Non-pigmented ciliary epithelial cell (primary cell): ENCODE measurements at regions not wholly inside any gene's neighbourhood (a gene's known extent, or its start where the extent isn't known, plus 50 kb on each side); places are given as distances from the start of the nearest gene placed in this dataset.
A peak's percentile ranks its signal among the peaks of the same experiment; 100 is the strongest.
"Not testable (repeated sequence)": the region's sequence is repeated elsewhere in the genome, so short reads cannot be mapped to it uniquely, and the experiment has no call there.

Experiments used
- DNase-seq: peaks from one replicate; pipeline ENCODE4 v3.0.0-alpha.2; 2010; ENCODE audit warnings: low read depth

DNA sequence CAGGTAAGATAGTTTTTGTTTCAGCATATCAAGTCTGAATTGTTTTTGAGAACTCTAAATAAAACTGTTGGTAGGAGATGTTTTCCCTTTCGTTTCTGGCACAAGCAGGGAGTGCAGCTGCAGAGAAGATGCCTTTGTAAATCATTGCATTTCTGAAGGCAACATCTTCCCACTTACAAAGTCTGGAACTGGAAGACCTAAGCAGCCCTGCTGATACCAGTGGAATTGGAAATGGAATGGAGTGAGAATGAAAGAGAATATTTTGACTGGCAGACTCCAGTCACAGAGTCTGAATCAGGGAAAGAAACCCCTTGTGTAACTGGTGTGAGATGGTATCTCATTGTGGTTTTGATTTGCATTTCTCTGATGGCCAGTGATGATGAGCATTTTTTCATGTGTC is 815.6 kb downstream of the LTN1 start:
- DNase-seq: no peak

DNA sequence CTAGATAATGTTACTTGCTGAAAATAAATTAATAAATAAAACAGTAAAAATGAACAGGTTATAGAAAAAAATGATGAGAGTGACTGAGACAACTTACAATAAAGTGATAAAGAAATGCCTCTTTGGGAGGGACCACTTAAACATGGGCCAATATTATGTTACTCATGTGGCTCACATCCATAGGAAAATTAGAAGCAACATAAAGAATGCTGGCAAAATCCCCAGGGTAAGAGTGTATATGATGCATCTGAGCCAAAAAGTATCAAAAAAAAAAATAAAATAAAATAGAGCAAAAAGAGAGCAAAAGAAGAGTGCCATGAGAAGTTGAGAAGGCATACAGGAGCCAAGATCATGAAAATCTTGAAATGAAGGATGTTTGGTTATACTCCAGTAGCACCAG is 818.0 kb downstream of the LTN1 start:
- DNase-seq: no peak

GRCh38 chr21:28174006-28174405 is 818.7 kb downstream of the LTN1 start:
- DNase-seq: no peak

DNA sequence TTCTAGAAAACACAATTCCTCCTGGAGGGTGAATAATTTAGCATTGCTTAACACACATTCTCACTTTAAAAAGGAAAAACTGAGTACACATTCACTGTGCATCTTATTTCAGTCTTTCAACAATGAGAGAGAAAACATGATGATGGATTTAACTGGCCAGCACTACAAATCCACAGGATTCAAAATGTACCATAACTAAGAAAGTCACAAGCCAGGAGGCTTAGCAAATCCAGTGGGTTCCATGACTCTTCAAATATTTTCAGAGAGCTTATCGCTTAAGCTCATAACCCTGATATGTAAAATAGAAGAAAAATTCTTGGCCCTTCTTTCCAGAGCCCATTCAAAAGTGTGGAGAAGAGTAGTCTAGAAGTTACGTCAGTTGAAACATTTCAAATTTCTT is 820.3 kb downstream of the LTN1 start:
- no peak for DNase-seq

GRCh38 chr21:28167366-28167765 is 825.3 kb downstream of the LTN1 start:
- no peak for DNase-seq

- not testable (repeated sequence) for DNase-seq
These were observed 828.2 kb downstream of the LTN1 start for GRCh38 chr21:28164519-28164918.

DNA sequence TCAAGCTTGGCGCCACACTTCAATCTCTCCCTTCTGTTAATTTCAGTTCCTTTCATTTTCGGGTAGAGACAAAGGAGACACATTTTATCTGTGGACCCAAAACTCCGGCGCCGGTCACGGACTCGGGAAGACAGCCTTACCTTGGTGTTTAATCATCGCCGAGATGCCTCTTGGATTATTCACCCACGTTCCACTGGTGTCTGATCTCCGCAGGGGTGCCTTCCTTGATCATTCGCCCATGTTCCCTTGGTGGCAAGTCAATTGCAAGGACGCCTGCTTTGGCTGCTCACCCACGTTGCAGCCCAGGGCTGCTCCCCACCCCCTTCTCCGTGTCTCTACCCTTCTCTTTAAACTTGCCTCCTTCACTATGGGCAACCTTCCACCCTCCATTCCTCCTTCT is 830.6 kb downstream of the LTN1 start:
- not testable (repeated sequence) for DNase-seq

- DNase-seq: no peak
These were observed 832.3 kb downstream of the LTN1 start for GRCh38 chr21:28160378-28160777.

GRCh38 chr21:28159396-28159795 is 833.3 kb downstream of the LTN1 start:
- DNase-seq: no peak

- no peak for DNase-seq
These were observed 836.1 kb downstream of the LTN1 start for GRCh38 chr21:28156590-28156989.

DNA sequence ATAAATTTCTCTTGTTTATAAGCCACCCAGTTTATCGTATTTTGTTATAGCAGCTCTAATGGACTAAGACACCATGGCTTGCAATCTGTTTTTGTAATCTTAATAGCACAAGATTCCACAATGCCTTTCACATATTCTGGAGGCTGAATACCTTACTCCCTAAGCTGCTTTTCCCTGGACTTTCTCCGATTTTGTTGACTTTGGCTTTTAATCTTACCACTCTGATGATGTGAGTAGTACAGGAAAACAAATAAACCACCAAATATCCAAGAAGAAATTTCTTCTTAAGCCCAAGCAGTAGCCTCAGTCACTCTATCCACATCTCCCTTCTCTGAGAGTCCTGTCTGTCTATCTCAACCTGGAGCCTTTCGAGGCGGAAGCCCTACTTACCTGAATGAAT is 838.6 kb downstream of the LTN1 start:
- no peak for DNase-seq

DNA sequence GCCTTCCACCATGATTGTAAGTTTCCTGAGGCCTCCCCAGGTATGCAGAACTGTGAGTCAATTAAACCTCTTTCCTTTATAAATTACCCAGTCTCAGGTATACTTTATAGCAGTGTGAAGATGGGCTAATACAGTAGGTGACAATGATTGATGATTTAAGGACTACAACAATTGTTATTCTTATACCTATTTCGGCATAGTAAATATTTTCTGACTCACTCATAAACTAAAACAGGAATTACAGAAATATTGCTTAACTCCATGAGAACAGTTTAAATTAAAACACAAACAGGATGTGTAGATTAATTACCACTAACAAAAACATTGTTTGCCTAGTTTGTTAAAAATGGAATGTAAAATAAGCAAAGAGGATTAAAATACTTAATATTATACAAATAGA is 839.9 kb downstream of the LTN1 start:
- no peak for DNase-seq

- no peak for DNase-seq
These were observed 840.9 kb downstream of the LTN1 start for GRCh38 chr21:28151758-28152157.

DNA sequence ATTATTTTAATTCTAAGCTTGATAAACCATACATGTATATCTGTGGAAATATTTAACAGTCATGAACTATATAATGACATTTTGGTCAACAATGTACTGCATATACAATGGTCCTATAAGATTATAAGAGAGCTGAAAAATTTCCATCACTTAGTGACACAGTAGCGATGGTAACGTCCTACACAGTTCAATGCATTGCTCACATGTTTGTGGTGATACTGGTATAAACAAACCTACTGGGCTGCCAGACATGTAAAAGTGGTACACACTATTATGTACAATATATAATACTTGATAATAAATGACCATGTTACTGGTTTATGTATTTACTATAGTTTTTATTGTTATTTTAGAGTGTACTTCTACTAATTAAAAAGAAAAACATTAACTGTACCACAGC is 841.9 kb downstream of the LTN1 start:
- no peak for DNase-seq

DNA sequence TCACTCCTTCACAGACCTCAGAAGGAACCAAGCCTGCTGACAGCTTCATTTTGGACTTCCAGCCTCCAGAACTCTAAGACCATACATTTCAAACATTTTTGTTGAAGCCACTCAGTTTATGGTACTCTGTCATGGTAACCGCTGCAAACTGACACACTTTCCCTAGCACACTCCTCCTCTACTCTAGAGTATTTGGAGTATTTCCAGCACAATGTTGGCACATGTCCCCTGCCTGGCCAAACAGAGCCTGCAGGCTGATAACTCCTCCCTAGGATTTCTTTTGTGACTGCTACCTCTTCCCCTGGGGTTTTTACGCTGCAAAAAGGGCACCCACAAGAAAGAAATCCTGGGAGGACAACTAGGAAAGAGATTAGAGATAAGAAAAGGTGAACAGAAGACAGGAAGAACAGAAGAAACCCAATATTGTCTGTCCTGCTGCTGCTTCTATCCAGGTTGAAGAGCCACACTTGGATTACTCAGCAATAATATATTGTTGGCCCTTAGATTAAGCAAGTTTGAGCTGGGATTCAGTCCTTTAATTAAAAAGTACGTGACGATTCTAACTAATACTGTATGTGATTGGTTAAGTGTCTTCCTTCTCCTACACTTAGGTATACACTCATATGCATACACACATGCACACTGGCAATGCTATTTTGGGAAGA is 844.1 kb downstream of the LTN1 start:
- DNase-seq: no peak

- no peak for DNase-seq
These were observed 848.0 kb downstream of the LTN1 start for GRCh38 chr21:28144653-28145052.

DNA sequence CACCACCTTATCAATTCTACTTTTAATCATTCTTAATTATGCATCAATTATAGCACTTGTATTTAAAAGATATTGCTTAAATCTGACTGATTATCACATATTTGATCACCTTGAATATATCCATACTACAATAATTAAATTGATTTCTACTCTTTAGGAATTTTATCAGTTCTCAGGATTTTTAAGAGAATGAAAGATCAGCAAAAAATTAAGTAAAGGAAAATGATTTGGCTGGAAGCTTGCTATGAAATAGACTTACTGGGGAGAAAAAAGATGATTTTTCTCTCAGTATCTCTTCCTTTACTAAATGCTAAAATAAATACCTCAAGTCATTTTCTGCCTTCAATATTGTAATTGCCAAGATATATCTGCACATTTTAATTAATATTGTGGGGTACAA is 848.6 kb downstream of the LTN1 start:
- DNase-seq: no peak

- DNase-seq: peak; percentile 44
These were observed 850.0 kb downstream of the LTN1 start for GRCh38 chr21:28142697-28143096.

DNA sequence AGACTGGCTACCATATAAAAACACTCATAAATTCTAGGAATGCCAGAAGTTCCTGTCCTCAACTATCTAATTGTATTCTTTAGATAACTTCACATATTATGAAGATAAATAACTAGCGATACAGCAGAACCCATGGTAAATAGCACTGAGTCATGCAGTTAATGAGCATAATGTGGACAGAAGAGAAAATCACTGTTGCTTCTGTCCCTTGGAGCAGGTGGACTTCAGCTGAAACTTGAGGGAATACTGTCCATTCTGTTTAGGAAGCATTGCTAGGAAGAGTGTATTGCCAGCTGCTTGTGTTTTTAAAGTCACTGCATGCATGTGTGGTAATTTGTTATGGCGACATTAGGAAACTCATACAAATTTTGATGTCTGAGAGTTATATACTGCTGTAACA is 854.4 kb downstream of the LTN1 start:
- no peak for DNase-seq

- no peak for DNase-seq
These were observed 855.9 kb downstream of the LTN1 start for GRCh38 chr21:28136656-28137255.

GRCh38 chr21:28135646-28136045 is 857.0 kb downstream of the LTN1 start:
- DNase-seq: no peak

DNA sequence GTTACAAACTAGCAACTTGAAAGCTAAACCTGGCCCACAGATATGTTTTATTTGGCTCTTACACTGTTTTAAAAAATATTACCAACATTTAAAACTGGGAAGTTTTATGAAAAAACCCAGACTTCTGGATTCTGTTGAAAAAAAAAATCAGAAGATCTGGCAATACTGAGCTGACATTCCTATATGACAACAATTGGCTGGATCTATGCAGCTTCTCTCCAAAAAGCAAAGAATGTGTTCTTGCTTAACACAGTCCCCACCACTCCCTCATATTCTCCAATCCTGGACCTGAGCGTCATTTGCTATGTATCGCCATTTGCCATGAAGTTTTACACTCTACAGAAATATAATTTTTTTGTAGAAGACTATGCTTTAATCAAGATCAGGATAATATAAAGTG is 859.6 kb downstream of the LTN1 start:
- no peak for DNase-seq

DNA sequence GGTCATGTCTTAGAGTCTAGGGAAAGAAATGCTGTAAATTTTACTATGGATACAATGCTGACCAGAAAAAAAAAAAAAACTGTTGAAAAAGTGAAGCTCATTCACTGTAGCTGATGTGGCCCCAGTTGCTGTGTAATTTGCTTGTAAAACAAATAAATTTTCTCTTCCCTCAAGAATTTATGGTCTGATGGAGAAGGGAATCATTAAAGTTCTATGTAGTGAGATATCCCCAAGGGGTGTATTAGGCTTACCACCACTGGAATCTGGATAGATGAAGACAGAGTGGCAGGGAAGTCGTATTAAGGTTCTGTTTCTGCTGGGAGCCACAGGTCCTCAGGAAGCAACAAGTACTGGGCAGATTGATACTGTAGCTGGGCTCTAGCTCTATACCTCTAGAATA is 860.0 kb downstream of the LTN1 start:
- DNase-seq: no peak

DNA sequence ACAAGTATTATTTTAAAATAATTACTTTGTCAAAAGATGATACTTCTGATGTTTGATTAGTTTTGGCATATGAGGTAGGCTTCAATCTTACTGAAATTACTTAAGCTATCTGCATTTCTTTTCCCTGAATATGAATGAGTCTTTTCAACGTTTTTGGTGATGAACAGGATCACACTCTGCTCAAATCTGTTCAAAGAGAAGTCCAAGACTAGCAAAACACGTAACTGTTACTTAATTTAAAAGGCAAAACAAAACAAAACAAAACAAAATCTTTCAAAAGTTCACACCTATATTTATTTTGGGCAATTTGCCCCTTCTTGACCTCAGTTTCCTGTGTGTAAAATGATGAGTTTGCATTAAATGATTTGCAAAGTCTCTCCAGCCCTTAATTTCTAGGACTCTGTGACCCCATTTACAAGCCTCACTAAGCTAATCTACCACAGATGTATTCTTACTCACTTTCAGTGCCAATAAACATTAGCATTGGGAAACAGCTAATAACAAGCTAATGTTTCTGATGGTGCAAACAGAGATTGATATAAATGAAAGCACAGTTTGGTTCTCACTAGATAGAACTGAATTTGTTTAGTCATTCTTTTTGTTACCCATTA is 865.4 kb downstream of the LTN1 start:
- no peak for DNase-seq
